SH-SY5Y (cell line): ENCODE measurements at regions not wholly inside any gene's neighbourhood (a gene's known extent, or its start where the extent isn't known, plus 50 kb on each side); places are given as distances from the start of the nearest gene placed in this dataset.

Experiments used
- GATA2 ChIP-seq: IDR thresholded peaks from 2 replicates; pipeline ENCODE4 v1.6.1; 2011; ENCODE audit warnings: mild to moderate bottlenecking, low read depth, low read length
- GATA3 ChIP-seq: IDR thresholded peaks from 2 replicates; pipeline ENCODE4 v1.6.1; 2011; ENCODE audit warnings: low read depth, mild to moderate bottlenecking, low read length, moderate library complexity

GRCh38 chr9:81393985-81394811 lies 295.1 kb downstream of the TLE1 start:
- TF ChIP-seq GATA3 (no peak), GATA2 (no peak)
